ENCODE measurements at regions not wholly inside any gene's neighbourhood (a gene's known extent, or its start where the extent isn't known, plus 50 kb on each side); places are given as distances from the start of the nearest gene placed in this dataset.

DNA sequence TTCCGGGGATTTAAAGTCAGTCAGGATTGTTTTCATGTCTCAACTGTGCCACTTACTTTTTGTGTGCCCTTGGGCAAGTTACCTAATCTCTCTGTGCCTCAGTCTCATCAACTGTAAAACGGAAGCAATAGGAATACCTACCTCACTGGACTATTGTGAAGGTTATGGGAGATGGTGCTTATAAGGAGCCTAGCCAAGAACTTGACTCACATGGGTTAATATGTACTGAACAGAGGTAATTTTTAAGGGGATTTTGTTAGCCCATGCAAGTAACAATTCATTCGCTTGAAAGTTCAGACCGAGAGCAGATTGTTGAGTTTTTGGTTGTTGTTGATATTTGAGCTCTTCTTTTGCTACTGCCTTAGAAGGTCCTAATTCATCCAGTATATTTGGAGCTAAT lies 202.9 kb downstream of the ZNF365 start:
- no peak for DNase-seq
- no TSS peak for BruUV-seq (replicated peaks)
- Mint-ChIP-seq H3K27me3 (ENCODE audit: unreplicated experiment) (peaks cover 24% of the 10 kb centered on the region), H3K36me3 (ENCODE audit: insufficient read depth, unreplicated experiment) (no peaks in the 10 kb centered on the region), H3K4me3 (ENCODE audit: low read depth, unreplicated experiment) (no peak overlapping the region), H3K27ac (ENCODE audit: unreplicated experiment) (no peak overlapping the region), H3K4me1 (ENCODE audit: low read depth, unreplicated experiment) (no peaks in the 10 kb centered on the region), H3K9me3 (ENCODE audit: low read depth, unreplicated experiment) (no peaks in the 10 kb centered on the region)
- no peak for TF ChIP-seq CTCF (IDR thresholded peaks at IDR 0.05; ENCODE audit: unreplicated experiment)
- CTCF ChIA-PET, result no interaction called here
- intact Hi-C loops (cut with micrococcal nuclease; ENCODE audit: unreplicated experiment), result no loop called here

GRCh38 chr10:62577666-62578291 lies 203.6 kb downstream of the ZNF365 start:
- CTCF ChIA-PET, result no interaction called here
- no peak for TF ChIP-seq CTCF (IDR thresholded peaks at IDR 0.05; ENCODE audit: unreplicated experiment)
- no peak for DNase-seq
- intact Hi-C loops (cut with micrococcal nuclease; ENCODE audit: unreplicated experiment), result no loop called here
- H3K27ac Mint-ChIP-seq (ENCODE audit: unreplicated experiment), result no peak overlapping the region
- no peak overlapping the region for H3K4me3 Mint-ChIP-seq (ENCODE audit: low read depth, unreplicated experiment)
- peaks cover 17% of the 10 kb centered on the region for H3K27me3 Mint-ChIP-seq (ENCODE audit: unreplicated experiment)
- H3K4me1 Mint-ChIP-seq (ENCODE audit: low read depth, unreplicated experiment), result no peaks in the 10 kb centered on the region
- no peaks in the 10 kb centered on the region for H3K36me3 Mint-ChIP-seq (ENCODE audit: insufficient read depth, unreplicated experiment)
- BruUV-seq (replicated peaks), result no TSS peak
- peaks cover 2% of the 10 kb centered on the region for H3K9me3 Mint-ChIP-seq (ENCODE audit: low read depth, unreplicated experiment)

DNA sequence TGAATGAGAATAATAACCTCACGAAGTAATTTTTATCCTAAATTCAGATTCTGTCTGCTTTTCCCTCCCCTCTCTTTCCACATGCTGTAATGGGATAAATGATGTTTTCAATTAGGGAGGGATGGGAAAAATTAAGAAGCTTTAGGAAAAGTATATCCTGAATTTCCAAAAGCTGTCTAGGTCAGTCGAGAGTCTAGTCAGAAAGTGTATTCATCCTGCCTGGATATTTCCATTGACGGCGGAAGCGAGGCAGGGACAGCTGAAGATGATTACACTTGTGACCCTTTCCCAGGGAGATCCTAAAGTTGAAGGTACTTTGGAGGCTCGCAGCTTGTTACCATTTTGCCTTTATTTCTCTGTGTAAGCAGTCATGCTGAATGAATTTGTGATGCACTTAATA lies 204.1 kb downstream of the ZNF365 start:
- TF ChIP-seq CTCF (IDR thresholded peaks at IDR 0.05; ENCODE audit: unreplicated experiment), result no peak
- H3K4me3 Mint-ChIP-seq (ENCODE audit: low read depth, unreplicated experiment), result no peak overlapping the region
- intact Hi-C loops (cut with micrococcal nuclease; ENCODE audit: unreplicated experiment), result no loop called here
- peaks cover 2% of the 10 kb centered on the region for H3K9me3 Mint-ChIP-seq (ENCODE audit: low read depth, unreplicated experiment)
- H3K27me3 Mint-ChIP-seq (ENCODE audit: unreplicated experiment), result peaks cover 15% of the 10 kb centered on the region
- BruUV-seq (replicated peaks), result no TSS peak
- no peaks in the 10 kb centered on the region for H3K4me1 Mint-ChIP-seq (ENCODE audit: low read depth, unreplicated experiment)
- H3K36me3 Mint-ChIP-seq (ENCODE audit: insufficient read depth, unreplicated experiment), result no peaks in the 10 kb centered on the region
- DNase-seq, result no peak
- no peak overlapping the region for H3K27ac Mint-ChIP-seq (ENCODE audit: unreplicated experiment)
- CTCF ChIA-PET, result no interaction called here

DNA sequence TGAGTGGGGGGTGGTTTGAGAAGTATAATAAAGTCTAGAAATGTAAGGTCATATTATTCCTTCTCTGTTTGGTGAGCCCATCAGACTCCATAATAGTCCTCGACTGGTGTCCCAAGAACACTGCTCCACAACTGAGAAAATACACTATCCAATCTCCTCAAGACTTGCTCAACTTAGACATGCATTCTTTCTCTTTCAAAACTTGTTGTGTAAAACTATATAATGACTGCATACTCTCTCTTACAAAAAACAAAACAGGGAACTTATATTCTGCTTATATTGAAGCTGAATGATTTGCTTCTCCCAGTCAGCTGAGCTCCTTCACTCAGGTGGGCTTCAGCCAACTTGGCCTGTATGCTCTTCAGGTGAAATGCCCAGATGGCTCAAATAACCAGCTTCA lies 204.7 kb downstream of the ZNF365 start:
- intact Hi-C loops (cut with micrococcal nuclease; ENCODE audit: unreplicated experiment), result no loop called here
- no peaks in the 10 kb centered on the region for H3K36me3 Mint-ChIP-seq (ENCODE audit: insufficient read depth, unreplicated experiment)
- no peak overlapping the region for H3K4me3 Mint-ChIP-seq (ENCODE audit: low read depth, unreplicated experiment)
- BruUV-seq (replicated peaks), result no TSS peak
- H3K4me1 Mint-ChIP-seq (ENCODE audit: low read depth, unreplicated experiment), result no peaks in the 10 kb centered on the region
- DNase-seq, result no peak
- CTCF ChIA-PET, result no interaction called here
- no peak overlapping the region for H3K27ac Mint-ChIP-seq (ENCODE audit: unreplicated experiment)
- H3K27me3 Mint-ChIP-seq (ENCODE audit: unreplicated experiment), result peaks cover 15% of the 10 kb centered on the region
- TF ChIP-seq CTCF (IDR thresholded peaks at IDR 0.05; ENCODE audit: unreplicated experiment), result no peak
- peaks cover 2% of the 10 kb centered on the region for H3K9me3 Mint-ChIP-seq (ENCODE audit: low read depth, unreplicated experiment)

Measured in Calu3 (cell line).